ENCODE measurements at regions not wholly inside any gene's neighbourhood (a gene's known extent, or its start where the extent isn't known, plus 50 kb on each side); places are given as distances from the start of the nearest gene placed in this dataset. TPM values are rescaled to one million over a fixed set of nuclear protein-coding genes. Genes with fewer than 3 reads are reported as not detected.

Small RNA genes lying in the stretch of these regions (small RNA-seq; reads per million reads assigned to genes)
- not detected for gene AL356095.1 (ENCODE audit: low replicate concordance)

All from spinal cord (tissue), 1 donor.